ENCODE measurements at regions not wholly inside any gene's neighbourhood (a gene's known extent, or its start where the extent isn't known, plus 50 kb on each side); places are given as distances from the start of the nearest gene placed in this dataset.

GRCh38 chr18:66995270-66995669 lies 391.4 kb upstream of the CDH19 start:
- TF ChIP-seq EZH2 (IDR thresholded peaks at IDR 0.05): no peak
- TF ChIP-seq CTCF (IDR thresholded peaks at IDR 0.05): no peak
- TF ChIP-seq EZH2phosphoT487 (IDR thresholded peaks at IDR 0.05): no peak
